Cerebellar nuclear complex (tissue), 1 donor: ENCODE measurements at regions not wholly inside any gene's neighbourhood (a gene's known extent, or its start where the extent isn't known, plus 50 kb on each side); places are given as distances from the start of the nearest gene placed in this dataset.
"Not testable (repeated sequence)": the region's sequence is repeated elsewhere in the genome, so short reads cannot be mapped to it uniquely, and the experiment has no call there.

Experiments
- DNase-seq, 2 experiments: peaks; one replicate each; lab custom pipeline; 2025; lab: John Stamatoyannopoulos, UW

DNA sequence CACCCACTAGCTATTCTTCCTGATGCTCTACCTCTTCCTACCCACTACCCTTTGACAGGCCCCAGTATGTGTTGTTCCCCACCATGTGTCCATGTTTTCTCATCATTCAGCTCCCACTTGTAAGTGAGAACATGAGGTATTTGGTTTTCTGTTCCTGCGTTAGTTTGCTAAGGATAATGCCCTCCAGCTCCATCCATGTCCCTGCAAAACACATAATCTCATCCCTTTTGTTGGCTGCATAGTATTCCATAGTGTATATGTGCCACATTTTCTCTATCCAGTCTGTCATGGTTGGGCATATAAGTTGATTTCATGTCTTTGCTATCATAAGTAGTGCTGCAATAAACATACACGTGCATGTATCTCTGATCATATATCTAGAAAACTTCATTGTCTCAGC is 218.3 kb upstream of the STXBP5 start:
- no peak for DNase-seq

DNA sequence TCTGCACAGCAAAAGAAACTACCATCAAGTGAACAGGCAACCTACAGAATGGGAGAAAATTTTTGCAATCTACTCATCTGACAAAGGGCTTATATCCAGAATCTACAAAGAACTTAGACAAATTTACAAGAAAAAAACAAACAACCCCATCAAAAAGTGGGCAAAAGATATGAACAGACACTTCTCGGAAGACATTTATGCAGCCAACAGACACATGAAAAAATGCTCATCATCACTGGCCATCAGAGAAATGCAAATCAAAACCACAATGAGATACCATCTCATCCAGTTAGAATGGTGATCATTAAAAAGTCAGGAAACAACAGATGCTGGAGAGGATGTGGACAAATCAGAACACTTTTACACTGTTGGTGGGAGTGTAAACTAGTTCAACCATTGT is 216.3 kb upstream of the STXBP5 start:
- DNase-seq = not testable (repeated sequence)

GRCh38 chr6:146989860-146990259 is 214.4 kb upstream of the STXBP5 start:
- no peak for DNase-seq

GRCh38 chr6:146990284-146990683 is 213.9 kb upstream of the STXBP5 start:
- peak in 1 of 2 experiments; percentile 7 for DNase-seq

- DNase-seq = no peak
These were observed 213.1 kb upstream of the STXBP5 start for GRCh38 chr6:146990821-146991798.

DNA sequence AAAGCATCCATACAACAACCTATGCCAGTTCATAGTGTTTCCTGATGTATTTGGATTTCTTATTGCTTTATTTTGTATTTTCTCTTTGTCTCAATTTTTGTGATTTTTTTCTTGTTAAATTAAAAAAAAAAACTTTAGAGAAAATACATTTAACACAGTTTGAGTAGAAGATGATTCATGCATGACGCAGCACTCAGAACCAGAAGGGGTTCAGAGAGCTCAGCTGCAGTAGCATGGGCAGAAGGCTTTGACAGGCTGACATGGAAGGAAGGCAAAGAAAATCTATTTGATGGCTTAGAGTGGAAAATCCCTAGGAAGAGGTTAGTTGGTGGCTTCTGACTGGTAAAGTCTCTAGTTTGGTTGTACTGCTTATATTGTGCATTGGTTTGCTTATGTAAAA is 207.2 kb upstream of the STXBP5 start:
- no peak for DNase-seq

GRCh38 chr6:146999766-147000165 is 204.5 kb upstream of the STXBP5 start:
- DNase-seq = no peak

DNA sequence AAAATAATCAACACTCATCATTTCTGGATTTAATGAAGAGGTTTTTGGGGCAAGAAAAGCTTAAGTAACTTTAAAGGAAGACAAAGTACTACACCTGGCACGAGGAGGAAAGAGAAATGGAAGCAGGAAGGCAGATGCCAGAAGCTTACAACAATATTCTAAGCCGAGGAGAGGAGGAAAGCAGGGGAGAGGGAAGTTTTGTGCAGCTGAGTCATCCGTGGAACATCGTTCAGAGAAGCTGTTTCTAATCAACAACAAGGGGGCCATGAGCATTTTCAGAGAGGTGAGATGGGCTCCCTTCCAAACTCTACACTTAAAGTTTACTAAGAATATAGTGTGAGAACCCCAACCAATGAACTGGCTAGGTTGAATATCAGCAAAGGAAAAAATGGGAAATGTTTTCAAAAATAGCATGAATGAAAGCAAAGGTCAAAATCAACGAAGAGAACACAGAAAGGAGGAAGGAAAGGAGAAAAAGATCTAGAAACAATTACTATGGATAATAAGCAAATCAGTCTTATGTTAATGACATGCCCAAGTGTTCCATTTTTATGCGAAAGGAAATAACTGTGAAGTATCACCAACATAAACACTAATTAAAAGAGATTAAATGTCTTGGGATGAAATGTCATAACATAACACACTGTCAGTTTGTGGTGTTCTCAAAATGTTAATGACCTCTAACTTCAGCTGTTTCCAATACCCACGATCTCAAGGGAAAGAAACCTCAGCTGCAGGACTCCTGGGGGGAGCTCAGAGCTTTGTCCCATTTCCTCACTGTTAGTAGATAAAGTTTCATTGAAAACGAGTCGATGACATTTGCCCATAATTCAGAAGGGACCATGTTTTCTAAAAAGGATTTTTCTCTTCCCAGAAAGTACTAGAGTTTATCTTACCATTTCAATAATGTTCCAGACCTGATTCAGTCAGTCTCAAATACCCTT is 203.4 kb upstream of the STXBP5 start:
- DNase-seq = no peak

DNA sequence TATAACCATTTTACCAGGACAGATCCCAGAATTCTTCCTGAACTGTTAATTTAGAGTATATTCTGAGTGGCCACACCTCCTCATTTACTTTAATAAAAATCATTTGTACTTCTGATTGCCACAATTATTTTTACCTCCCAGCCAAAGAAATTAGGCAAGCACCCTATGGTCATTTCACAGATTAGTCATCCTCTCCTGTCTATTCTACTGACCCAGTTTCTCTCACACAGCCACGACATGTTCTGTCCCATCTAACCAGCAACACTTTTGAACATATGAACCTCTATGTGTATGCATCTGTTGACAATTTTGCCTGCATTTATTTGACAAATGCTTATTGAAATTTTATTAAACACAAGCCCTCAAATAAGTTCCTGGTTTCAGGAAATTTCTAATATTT is 202.6 kb upstream of the STXBP5 start:
- no peak for DNase-seq

DNA sequence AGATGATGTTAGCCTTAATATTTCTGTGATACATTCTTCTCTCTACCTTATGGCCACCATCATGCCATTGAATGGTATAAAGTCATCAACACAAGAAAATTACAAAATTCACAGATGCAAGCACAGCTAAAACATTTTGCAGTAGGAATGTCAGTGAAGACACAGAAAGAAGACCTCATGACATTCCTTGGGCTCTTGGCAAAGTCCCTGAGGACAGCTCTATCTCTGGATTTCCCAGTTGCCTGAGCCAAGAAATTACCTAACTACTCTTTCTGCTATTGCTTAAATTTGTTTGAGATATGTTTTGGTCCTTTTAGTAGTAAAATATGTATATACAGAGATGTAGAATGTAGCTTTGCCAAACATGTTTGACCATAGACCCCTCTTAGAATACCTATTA is 201.0 kb upstream of the STXBP5 start:
- no peak for DNase-seq

GRCh38 chr6:147005499-147005898 is 198.7 kb upstream of the STXBP5 start:
- DNase-seq = no peak

DNA sequence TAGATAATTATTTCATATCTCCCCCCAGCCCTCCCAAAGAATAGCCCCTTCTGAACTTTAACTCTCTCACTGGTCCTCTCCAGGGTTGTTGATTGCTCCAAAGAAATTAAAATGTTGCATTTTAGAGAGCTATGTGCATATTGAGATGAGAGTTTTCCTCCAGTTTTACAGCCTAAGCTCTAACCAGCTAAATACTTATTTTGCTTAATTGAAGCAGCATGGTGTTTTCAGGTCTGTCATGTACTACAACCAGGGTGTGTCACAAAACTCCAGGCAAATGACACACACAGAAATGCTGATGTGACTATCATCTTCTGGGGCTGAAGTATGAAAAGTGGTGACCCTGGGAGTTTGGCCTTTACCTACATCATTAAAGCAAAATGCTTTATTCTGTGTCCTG is 196.8 kb upstream of the STXBP5 start:
- no peak for DNase-seq

- no peak for DNase-seq
These were observed 194.9 kb upstream of the STXBP5 start for GRCh38 chr6:147009358-147009757.

GRCh38 chr6:147015674-147016073 is 188.5 kb upstream of the STXBP5 start:
- no peak for DNase-seq

DNA sequence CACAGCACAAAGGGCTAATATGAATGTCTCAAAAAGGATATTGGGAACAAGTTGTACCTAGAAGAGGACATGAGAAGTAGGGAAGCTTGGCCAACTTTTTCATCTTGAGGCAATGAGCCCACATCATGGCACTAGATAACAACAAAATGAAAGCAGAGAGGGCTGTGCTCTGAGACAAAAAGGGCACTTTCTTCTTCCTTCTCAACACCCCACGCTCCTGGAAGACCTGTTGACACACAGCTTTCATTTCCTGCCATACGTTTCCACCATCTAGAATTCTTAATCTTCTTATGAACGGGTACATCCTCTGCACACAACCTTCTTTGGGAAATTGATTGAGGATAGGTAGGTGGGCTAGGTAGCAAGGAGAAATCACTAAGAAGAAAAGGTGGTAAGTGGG is 187.8 kb upstream of the STXBP5 start:
- no peak for DNase-seq

DNA sequence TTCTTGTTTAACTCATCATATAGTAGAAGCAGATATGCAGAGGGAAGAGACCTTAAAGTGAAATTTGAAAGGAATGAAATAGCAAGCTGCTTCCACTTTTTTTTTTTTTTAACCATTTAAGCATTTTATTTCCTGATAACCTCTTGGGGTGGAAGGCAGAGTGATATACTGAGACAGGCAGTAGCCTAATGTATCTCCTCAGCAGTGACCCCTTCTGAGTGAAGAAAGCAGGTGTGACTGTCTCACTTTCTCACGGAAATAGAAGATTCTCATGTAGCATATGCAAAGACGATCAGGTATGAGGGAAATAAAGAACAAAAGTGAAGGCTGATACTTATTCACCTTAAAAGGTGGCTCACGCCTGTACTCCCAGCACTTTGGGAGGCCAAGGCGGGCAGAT is 187.1 kb upstream of the STXBP5 start:
- no peak for DNase-seq

DNA sequence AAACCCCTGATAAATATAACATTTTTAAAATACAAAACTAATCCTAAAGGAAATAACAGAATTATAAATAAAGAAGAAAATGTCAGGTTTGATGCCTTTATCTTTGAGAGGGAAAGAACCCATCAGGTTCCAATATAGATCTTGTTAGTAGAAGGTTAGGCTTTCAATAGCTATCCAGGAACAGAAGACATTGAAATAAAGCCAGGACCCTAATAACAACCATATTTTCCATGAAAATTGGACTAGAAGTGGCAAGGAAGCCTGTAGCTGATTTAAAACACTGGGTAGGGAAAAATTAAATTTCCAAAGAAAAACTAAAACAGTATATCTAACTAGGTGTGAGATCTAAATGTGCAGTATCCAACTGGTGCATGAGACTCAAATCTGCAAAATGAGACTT is 185.2 kb upstream of the STXBP5 start:
- no peak for DNase-seq

- no peak for DNase-seq
These were observed 182.2 kb upstream of the STXBP5 start for GRCh38 chr6:147022041-147022440.

DNA sequence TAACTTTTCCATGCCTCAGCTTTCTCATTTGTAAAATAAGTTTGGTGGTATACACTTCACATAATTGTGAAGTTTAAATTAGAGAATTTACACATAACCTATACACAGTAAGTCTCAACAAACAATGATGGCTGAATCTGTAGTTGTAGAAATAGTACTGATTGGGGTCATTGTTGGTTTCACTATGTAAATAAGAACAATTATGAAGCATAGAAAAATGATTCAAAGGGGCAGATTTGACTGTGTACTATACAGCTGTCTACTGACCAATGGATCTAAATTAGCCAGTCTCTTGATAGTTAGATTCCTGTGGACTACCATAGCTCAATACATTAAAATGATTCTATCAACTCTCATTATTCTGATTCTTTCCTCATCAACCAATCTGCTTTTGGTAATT is 181.1 kb upstream of the STXBP5 start:
- no peak for DNase-seq

- no peak for DNase-seq
These were observed 180.6 kb upstream of the STXBP5 start for GRCh38 chr6:147023581-147023980.

- peak in 1 of 2 experiments; percentile 19 for DNase-seq
These were observed 174.3 kb upstream of the STXBP5 start for GRCh38 chr6:147029923-147030322.

DNA sequence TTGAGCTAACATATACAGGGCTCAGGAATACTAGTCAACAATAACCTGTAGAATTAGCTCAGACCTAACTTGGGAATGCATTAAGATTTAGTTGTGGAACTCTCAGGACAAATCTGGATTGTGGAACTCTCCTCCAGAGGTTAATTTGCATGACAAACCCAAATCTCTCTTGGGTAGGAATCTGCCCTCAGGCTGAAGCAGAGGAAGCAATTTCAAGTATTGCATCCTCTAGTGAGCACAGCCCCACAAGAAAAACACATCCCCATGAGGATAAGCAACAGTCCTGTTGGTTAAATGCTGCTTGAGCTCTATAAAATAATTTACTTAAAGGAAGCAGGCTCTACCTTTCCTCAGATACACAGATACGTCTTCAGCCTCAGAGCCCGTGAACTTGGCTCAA is 170.9 kb upstream of the STXBP5 start:
- DNase-seq = no peak

DNA sequence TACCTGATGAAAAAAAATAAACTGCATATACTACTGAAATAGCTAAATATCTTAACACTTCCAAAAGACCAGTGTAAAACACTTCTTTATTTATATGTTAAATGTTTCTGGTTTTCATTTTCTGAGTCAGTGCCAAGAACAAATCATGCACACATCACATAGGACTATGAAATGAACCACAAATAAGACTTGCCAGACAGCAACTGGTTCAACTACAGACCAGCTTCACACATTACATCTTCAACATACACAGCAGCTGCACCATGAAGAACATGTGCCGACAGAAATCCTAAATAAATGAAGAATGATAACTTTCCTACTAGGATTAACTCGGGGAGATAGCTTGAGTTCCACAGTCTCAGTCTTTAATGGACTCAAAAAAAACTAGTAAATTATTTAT is 168.3 kb upstream of the STXBP5 start:
- DNase-seq = no peak
